ENCODE measurements at regions not wholly inside any gene's neighbourhood (a gene's known extent, or its start where the extent isn't known, plus 50 kb on each side); places are given as distances from the start of the nearest gene placed in this dataset.
"Not testable (repeated sequence)": the region's sequence is repeated elsewhere in the genome, so short reads cannot be mapped to it uniquely, and the experiment has no call there.

DNA sequence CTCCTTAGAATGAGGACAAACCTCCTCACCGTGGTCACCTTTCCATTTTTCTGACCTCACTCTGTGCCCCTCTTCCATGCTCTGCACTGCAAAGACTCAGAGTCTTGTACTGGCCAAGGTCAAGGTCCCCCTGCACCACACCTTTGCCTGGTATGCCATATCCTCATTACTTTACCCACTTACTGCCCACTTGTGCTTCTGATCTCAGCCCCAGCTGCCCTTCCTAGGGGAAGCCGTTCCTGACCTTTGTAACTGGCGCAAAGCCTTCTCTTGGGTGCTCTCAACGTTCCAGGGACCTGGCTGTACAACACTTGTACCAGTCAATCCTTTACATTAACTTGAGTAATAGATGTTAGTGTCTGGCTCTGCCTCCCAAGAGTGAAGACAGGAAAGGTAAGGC, 256.0 kb downstream of the SV2B start:
- no peak for DNase-seq (ENCODE audit: low spot score)
- in situ Hi-C loops (cut with MboI; ENCODE audit: low sequenced_read_pairs, unreplicated experiment): no loop called here
- TF ChIP-seq, protein P1, sequence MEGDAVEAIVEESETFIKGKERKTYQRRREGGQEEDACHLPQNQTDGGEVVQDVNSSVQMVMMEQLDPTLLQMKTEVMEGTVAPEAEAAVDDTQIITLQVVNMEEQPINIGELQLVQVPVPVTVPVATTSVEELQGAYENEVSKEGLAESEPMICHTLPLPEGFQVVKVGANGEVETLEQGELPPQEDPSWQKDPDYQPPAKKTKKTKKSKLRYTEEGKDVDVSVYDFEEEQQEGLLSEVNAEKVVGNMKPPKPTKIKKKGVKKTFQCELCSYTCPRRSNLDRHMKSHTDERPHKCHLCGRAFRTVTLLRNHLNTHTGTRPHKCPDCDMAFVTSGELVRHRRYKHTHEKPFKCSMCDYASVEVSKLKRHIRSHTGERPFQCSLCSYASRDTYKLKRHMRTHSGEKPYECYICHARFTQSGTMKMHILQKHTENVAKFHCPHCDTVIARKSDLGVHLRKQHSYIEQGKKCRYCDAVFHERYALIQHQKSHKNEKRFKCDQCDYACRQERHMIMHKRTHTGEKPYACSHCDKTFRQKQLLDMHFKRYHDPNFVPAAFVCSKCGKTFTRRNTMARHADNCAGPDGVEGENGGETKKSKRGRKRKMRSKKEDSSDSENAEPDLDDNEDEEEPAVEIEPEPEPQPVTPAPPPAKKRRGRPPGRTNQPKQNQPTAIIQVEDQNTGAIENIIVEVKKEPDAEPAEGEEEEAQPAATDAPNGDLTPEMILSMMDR (IDR thresholded peaks at IDR 0.05; ENCODE audit: borderline replicate concordance, control extremely low read depth, extremely low read depth, insufficient read depth, missing control alignments): no peak

- TF ChIP-seq, protein P1 (IDR thresholded peaks at IDR 0.05; ENCODE audit: borderline replicate concordance, control extremely low read depth, extremely low read depth, insufficient read depth, missing control alignments): no peak
- DNase-seq (ENCODE audit: low spot score): no peak
- in situ Hi-C loops (cut with MboI; ENCODE audit: low sequenced_read_pairs, unreplicated experiment): no loop called here
These were observed 257.0 kb downstream of the SV2B start for GRCh38 chr15:91357011-91357410.

- in situ Hi-C loops (cut with MboI; ENCODE audit: low sequenced_read_pairs, unreplicated experiment): no loop called here
- no peak for DNase-seq (ENCODE audit: low spot score)
- TF ChIP-seq, protein P1 (IDR thresholded peaks at IDR 0.05; ENCODE audit: borderline replicate concordance, control extremely low read depth, extremely low read depth, insufficient read depth, missing control alignments): no peak
These were observed 257.4 kb downstream of the SV2B start for GRCh38 chr15:91357486-91357885.

DNA sequence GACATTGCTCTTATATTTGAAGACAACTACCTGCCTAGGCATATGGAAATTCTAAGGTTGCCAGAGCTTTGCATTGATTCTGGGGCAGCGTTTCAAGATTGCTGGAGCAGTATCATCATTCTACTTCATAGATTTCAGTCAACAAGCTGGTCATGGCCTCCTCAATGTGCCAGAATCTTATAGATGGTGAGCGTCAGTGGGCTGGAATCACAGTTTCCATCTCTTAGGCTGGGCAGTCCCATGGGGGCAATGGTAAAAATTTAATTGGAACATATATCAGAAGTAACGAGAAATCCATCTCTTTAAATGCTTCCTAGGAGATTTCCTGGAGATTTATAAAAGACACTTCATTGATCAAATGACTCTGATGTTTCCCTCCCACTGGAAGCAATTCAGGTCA, 258.3 kb downstream of the SV2B start:
- TF ChIP-seq, protein P1 (IDR thresholded peaks at IDR 0.05; ENCODE audit: borderline replicate concordance, control extremely low read depth, extremely low read depth, insufficient read depth, missing control alignments): no peak
- in situ Hi-C loops (cut with MboI; ENCODE audit: low sequenced_read_pairs, unreplicated experiment): no loop called here

GRCh38 chr15:91361696-91362095, 261.6 kb downstream of the SV2B start:
- DNase-seq (ENCODE audit: low spot score); in situ Hi-C loops (cut with MboI; ENCODE audit: low sequenced_read_pairs, unreplicated experiment): not testable (repeated sequence)

More for the DNA sequence above, 258.3 kb downstream of the SV2B start:
- no peak for DNase-seq (ENCODE audit: low spot score)

DNA sequence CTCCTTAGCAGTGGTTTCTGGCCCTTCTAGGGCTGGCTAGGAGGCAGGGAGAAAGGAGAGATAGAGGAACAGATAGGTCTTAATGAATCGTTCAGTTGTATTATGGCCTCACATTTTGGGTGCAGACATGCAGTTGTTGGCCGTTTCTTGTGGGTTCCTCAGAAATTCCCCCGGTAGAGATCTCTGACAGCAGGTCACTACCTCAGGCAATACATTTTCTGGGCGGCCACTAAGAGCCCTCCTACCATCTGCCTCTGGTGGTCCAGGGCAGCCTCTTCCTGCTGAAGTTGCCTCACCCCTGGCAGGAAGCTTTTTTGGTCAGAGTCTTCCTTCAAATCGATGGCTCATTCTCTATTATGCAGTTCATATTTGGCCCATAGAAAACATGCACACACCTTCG, 266.1 kb downstream of the SV2B start:
- in situ Hi-C loops (cut with MboI; ENCODE audit: low sequenced_read_pairs, unreplicated experiment): no loop called here
- DNase-seq (ENCODE audit: low spot score): no peak
- TF ChIP-seq, protein P1 (IDR thresholded peaks at IDR 0.05; ENCODE audit: borderline replicate concordance, control extremely low read depth, extremely low read depth, insufficient read depth, missing control alignments): no peak

DNA sequence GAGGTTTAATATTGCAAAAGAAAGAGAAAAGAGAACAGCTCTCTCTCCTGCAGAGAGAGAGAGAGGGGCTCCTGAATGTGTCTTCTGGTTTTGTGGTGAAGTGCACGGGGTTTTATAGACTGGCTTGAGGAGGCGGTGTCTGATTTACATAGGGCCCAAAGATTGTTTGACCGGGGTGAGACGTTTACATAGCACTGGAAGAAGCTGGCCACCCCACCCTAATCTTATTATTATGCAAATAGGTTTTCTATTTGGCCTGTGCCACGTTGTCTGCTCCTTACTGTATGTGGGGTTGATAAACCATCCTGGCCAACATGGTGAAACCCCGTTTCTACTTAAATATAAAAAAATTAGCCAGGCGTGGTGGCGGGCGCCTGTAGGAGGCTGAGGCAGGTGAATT, 268.6 kb downstream of the SV2B start:
- no peak for DNase-seq (ENCODE audit: low spot score)
- in situ Hi-C loops (cut with MboI; ENCODE audit: low sequenced_read_pairs, unreplicated experiment): no loop called here
- TF ChIP-seq, protein P1 (IDR thresholded peaks at IDR 0.05; ENCODE audit: borderline replicate concordance, control extremely low read depth, extremely low read depth, insufficient read depth, missing control alignments): no peak

Measured in GM13976 (cell line).